ENCODE measurements at regions not wholly inside any gene's neighbourhood (a gene's known extent, or its start where the extent isn't known, plus 50 kb on each side); places are given as distances from the start of the nearest gene placed in this dataset.

DNA sequence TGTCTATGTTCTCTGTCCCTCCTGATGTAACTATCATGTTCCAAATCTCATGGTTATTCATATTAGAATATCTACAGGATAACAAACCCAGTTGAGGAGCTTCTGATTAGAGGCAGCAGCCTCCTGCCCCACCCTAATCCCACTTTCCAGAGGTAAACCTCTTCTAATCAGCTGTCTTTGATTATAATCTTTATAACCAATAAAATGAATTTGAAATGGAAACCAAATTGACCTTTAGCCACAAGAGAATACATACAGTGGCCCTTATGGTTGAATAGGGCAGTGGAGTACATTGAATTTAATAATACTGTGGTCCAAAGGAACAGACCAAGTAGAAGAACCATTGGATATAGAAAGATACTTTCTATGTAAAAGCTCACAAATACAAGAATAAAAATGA, 281.3 kb upstream of the UMPS start:
- in situ Hi-C loops (cut with HindIII; ENCODE audit: extremely low pct_ligation_motif_present, low pct_unique_long_range_greater_than_20kb) (no loop called here), intact Hi-C loops (cut with micrococcal nuclease; ENCODE audit: unreplicated experiment) (no loop called here)
- Histone ChIP-seq H4K20me1 (ENCODE audit: insufficient read depth, low read length) (no peaks in the 10 kb centered on the region), H2AFZ (ENCODE audit: low read length) (no peak overlapping the region), H3K4me1 (ENCODE audit: insufficient read depth, low read length) (no peaks in the 10 kb centered on the region), H3K36me3 (replicated peaks in 1 of 2; ENCODE audit: control insufficient read depth in 1 of 2, insufficient read depth in 2 of 2, low read length in 2 of 2) (no peaks in the 10 kb centered on the region), H3K27ac (ENCODE audit: extremely low read length, insufficient read depth, low read length) (no peak overlapping the region), H3K9me3 (ENCODE audit: low read length) (no peaks in the 10 kb centered on the region), H3K79me2 (ENCODE audit: insufficient read depth, low read length) (no peaks in the 10 kb centered on the region), H3K4me3 (replicated peaks in 1 of 3; ENCODE audit: insufficient read depth in 1 of 3, low read depth in 2 of 3, low read length in 3 of 3) (no peak overlapping the region), H3K9ac (ENCODE audit: insufficient read depth, low read depth, low read length) (no peak overlapping the region), H3K27me3 (ENCODE audit: control insufficient read depth in 1 of 2, insufficient read depth in 2 of 2, low read length in 2 of 2) (no peaks in the 10 kb centered on the region; a peak in 2 of 5 replicates), H3K4me2 (ENCODE audit: low read depth, low read length) (no peak overlapping the region)
- DNase-seq (ENCODE audit: low spot score), result no peak
- no peak for FAIRE-seq
- ChIA-PET POLR2A (no interaction called here), CTCF (ENCODE audit: low intra/inter-chr PET ratio, low total read pairs) (no interaction called here)
- TF ChIP-seq DNMT1 (CRISPR knock-in tag; IDR thresholded peaks at IDR 0.05), result no peak
- TF ChIP-seq, protein P1, sequence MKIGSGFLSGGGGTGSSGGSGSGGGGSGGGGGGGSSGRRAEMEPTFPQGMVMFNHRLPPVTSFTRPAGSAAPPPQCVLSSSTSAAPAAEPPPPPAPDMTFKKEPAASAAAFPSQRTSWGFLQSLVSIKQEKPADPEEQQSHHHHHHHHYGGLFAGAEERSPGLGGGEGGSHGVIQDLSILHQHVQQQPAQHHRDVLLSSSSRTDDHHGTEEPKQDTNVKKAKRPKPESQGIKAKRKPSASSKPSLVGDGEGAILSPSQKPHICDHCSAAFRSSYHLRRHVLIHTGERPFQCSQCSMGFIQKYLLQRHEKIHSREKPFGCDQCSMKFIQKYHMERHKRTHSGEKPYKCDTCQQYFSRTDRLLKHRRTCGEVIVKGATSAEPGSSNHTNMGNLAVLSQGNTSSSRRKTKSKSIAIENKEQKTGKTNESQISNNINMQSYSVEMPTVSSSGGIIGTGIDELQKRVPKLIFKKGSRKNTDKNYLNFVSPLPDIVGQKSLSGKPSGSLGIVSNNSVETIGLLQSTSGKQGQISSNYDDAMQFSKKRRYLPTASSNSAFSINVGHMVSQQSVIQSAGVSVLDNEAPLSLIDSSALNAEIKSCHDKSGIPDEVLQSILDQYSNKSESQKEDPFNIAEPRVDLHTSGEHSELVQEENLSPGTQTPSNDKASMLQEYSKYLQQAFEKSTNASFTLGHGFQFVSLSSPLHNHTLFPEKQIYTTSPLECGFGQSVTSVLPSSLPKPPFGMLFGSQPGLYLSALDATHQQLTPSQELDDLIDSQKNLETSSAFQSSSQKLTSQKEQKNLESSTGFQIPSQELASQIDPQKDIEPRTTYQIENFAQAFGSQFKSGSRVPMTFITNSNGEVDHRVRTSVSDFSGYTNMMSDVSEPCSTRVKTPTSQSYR (CRISPR knock-in tag; IDR thresholded peaks at IDR 0.05; ENCODE audit: borderline replicate concordance), result no peak
- no peak for TF ChIP-seq FOXA1 (IDR thresholded peaks at IDR 0.05)
- TF ChIP-seq FOXA1 (CRISPR knock-in tag; IDR thresholded peaks at IDR 0.05), result no peak
- TF ChIP-seq, protein P2, sequence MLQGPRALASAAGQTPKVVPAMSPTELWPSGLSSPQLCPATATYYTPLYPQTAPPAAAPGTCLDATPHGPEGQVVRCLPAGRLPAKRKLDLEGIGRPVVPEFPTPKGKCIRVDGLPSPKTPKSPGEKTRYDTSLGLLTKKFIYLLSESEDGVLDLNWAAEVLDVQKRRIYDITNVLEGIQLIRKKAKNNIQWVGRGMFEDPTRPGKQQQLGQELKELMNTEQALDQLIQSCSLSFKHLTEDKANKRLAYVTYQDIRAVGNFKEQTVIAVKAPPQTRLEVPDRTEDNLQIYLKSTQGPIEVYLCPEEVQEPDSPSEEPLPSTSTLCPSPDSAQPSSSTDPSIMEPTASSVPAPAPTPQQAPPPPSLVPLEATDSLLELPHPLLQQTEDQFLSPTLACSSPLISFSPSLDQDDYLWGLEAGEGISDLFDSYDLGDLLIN (CRISPR knock-in tag; IDR thresholded peaks at IDR 0.05; ENCODE audit: borderline replicate concordance), result no peak
- TF ChIP-seq, protein P3, sequence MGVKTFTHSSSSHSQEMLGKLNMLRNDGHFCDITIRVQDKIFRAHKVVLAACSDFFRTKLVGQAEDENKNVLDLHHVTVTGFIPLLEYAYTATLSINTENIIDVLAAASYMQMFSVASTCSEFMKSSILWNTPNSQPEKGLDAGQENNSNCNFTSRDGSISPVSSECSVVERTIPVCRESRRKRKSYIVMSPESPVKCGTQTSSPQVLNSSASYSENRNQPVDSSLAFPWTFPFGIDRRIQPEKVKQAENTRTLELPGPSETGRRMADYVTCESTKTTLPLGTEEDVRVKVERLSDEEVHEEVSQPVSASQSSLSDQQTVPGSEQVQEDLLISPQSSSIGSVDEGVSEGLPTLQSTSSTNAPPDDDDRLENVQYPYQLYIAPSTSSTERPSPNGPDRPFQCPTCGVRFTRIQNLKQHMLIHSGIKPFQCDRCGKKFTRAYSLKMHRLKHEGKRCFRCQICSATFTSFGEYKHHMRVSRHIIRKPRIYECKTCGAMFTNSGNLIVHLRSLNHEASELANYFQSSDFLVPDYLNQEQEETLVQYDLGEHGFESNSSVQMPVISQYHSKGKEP (CRISPR knock-in tag; IDR thresholded peaks at IDR 0.05), result no peak
- TF ChIP-seq MED8 (CRISPR knock-in tag; IDR thresholded peaks at IDR 0.05; ENCODE audit: insufficient replicate concordance), result no peak
- TF ChIP-seq ONECUT2 (CRISPR knock-in tag; IDR thresholded peaks at IDR 0.05), result no peak
- no peak for TF ChIP-seq ZNF326 (CRISPR knock-in tag; IDR thresholded peaks at IDR 0.05; ENCODE audit: borderline replicate concordance)
- no peak for TF ChIP-seq MTA1 (CRISPR knock-in tag; IDR thresholded peaks at IDR 0.05; ENCODE audit: borderline replicate concordance)
- TF ChIP-seq, protein P4, sequence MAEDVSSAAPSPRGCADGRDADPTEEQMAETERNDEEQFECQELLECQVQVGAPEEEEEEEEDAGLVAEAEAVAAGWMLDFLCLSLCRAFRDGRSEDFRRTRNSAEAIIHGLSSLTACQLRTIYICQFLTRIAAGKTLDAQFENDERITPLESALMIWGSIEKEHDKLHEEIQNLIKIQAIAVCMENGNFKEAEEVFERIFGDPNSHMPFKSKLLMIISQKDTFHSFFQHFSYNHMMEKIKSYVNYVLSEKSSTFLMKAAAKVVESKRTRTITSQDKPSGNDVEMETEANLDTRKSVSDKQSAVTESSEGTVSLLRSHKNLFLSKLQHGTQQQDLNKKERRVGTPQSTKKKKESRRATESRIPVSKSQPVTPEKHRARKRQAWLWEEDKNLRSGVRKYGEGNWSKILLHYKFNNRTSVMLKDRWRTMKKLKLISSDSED (CRISPR knock-in tag; IDR thresholded peaks at IDR 0.05), result no peak
- TF ChIP-seq POLR2G (IDR thresholded peaks at IDR 0.05; ENCODE audit: low read depth, low read length), result no peak
- no peak for TF ChIP-seq ZNF143 (CRISPR knock-in tag; IDR thresholded peaks at IDR 0.05)
- TF ChIP-seq ZNF883 (CRISPR knock-in tag; IDR thresholded peaks at IDR 0.05; ENCODE audit: not compliant biosample characterization), result no peak
- TF ChIP-seq PITX1 (CRISPR knock-in tag; IDR thresholded peaks at IDR 0.05), result no peak
- no peak for TF ChIP-seq NFRKB (IDR thresholded peaks at IDR 0.05)
- no peak for TF ChIP-seq NR2F1 (CRISPR knock-in tag; IDR thresholded peaks at IDR 0.05)
- TF ChIP-seq ZSCAN25 (CRISPR knock-in tag; IDR thresholded peaks at IDR 0.05), result no peak
- no TSS peak for BruUV-seq (replicated peaks)
- no peak for ATAC-seq

Measured in HepG2 (cell line).